GM18508 (cell line): ENCODE measurements at regions not wholly inside any gene's neighbourhood (a gene's known extent, or its start where the extent isn't known, plus 50 kb on each side); places are given as distances from the start of the nearest gene placed in this dataset.

Experiments
- ATAC-seq: cut with Tn5 transposase; IDR thresholded peaks from one replicate; pipeline ENCODE4 v1.9.1; 2021; ENCODE audit warnings: moderate number of reproducible peaks; ENCODE audit not compliant: insufficient read depth, unreplicated experiment

- ATAC-seq: no peak
These were observed 312.8 kb upstream of the SALL3 start for GRCh38 chr18:78666666-78667335.

GRCh38 chr18:78670778-78671391, 308.7 kb upstream of the SALL3 start:
- no peak for ATAC-seq

GRCh38 chr18:78671551-78671950, 308.1 kb upstream of the SALL3 start:
- no peak for ATAC-seq

GRCh38 chr18:78672862-78673446, 306.7 kb upstream of the SALL3 start:
- no peak for ATAC-seq

- ATAC-seq: no peak
These were observed 305.9 kb upstream of the SALL3 start for GRCh38 chr18:78673516-78674321.

GRCh38 chr18:78675231-78675630, 304.4 kb upstream of the SALL3 start:
- no peak for ATAC-seq

GRCh38 chr18:78676622-78677482, 302.8 kb upstream of the SALL3 start:
- no peak for ATAC-seq

GRCh38 chr18:78677483-78678317, 301.9 kb upstream of the SALL3 start:
- no peak for ATAC-seq

- no peak for ATAC-seq
These were observed 301.3 kb upstream of the SALL3 start for GRCh38 chr18:78678318-78678695.

GRCh38 chr18:78679031-78679430, 300.6 kb upstream of the SALL3 start:
- no peak for ATAC-seq

- ATAC-seq: no peak
These were observed 299.9 kb upstream of the SALL3 start for GRCh38 chr18:78679613-78680260.

- no peak for ATAC-seq
These were observed 298.2 kb upstream of the SALL3 start for GRCh38 chr18:78681396-78681795.

- ATAC-seq: no peak
These were observed 297.7 kb upstream of the SALL3 start for GRCh38 chr18:78681934-78682333.

GRCh38 chr18:78682716-78683115, 296.9 kb upstream of the SALL3 start:
- ATAC-seq: no peak

- ATAC-seq: no peak
These were observed 296.2 kb upstream of the SALL3 start for GRCh38 chr18:78683191-78684010.

GRCh38 chr18:78685250-78685979, 294.2 kb upstream of the SALL3 start:
- no peak for ATAC-seq

GRCh38 chr18:78685980-78686530, 293.6 kb upstream of the SALL3 start:
- ATAC-seq: no peak
